DOHH2 (cell line): ENCODE measurements at regions not wholly inside any gene's neighbourhood (a gene's known extent, or its start where the extent isn't known, plus 50 kb on each side); places are given as distances from the start of the nearest gene placed in this dataset.

Experiments used
- EZH2phosphoT487 ChIP-seq: fragments of 200-600 bp; sonication (generic); IDR thresholded peaks from 2 replicates; pipeline ENCODE4 v1.6.1; 2017; ENCODE audit warnings: borderline replicate concordance, mild to moderate bottlenecking, antibody characterized with exemption, low read length, moderate library complexity, mixed read lengths
- TF ChIP-seq, protein P1 (sequence below): fragments of 200-600 bp; sonication (generic); IDR thresholded peaks from one replicate; pipeline ENCODE4 v1.5.1; 2014; ENCODE audit warnings: antibody characterized with exemption, mild to moderate bottlenecking, low read depth, low read length; ENCODE audit not compliant: poor library complexity, severe bottlenecking

DNA sequence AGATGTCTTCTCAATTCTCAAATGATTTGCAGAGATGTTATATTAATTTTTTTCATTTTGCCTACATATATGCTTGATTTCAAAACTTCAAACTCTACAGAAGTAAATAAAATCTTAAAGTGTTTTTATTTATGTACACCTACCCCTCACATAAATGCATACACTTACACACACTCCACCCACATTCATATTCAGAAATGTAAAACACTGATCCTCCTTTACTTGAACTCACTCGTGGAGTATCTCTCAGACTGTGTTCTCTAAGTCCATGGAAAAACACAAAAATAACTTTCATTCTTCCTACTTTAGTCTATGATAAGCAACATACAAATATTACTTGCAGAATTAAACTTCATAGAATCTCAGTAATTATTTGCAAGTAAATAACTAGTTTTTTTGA, 209.1 kb upstream of the RBMS1 start:
- TF ChIP-seq, protein P1, sequence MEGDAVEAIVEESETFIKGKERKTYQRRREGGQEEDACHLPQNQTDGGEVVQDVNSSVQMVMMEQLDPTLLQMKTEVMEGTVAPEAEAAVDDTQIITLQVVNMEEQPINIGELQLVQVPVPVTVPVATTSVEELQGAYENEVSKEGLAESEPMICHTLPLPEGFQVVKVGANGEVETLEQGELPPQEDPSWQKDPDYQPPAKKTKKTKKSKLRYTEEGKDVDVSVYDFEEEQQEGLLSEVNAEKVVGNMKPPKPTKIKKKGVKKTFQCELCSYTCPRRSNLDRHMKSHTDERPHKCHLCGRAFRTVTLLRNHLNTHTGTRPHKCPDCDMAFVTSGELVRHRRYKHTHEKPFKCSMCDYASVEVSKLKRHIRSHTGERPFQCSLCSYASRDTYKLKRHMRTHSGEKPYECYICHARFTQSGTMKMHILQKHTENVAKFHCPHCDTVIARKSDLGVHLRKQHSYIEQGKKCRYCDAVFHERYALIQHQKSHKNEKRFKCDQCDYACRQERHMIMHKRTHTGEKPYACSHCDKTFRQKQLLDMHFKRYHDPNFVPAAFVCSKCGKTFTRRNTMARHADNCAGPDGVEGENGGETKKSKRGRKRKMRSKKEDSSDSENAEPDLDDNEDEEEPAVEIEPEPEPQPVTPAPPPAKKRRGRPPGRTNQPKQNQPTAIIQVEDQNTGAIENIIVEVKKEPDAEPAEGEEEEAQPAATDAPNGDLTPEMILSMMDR = no peak
- no peak for TF ChIP-seq EZH2phosphoT487
